ENCODE measurements at regions not wholly inside any gene's neighbourhood (a gene's known extent, or its start where the extent isn't known, plus 50 kb on each side); places are given as distances from the start of the nearest gene placed in this dataset.

GRCh38 chr12:20260851-20261250, 107.5 kb upstream of the PDE3A start:
- H3K27ac ChIP-seq = no peak overlapping the region
- no peak for DNase-seq (ENCODE audit: low read depth, low spot score)

- no peak overlapping the region for H3K27ac ChIP-seq
- DNase-seq (ENCODE audit: low read depth, low spot score) = no peak
Measured at GRCh38 chr12:20262119-20262518, 106.2 kb upstream of the PDE3A start.

GRCh38 chr12:20264026-20264425, 104.3 kb upstream of the PDE3A start:
- no peak overlapping the region for H3K27ac ChIP-seq
- DNase-seq (ENCODE audit: low read depth, low spot score) = no peak

GRCh38 chr12:20264608-20265114, 103.7 kb upstream of the PDE3A start:
- DNase-seq (ENCODE audit: low read depth, low spot score) = no peak
- no peak overlapping the region for H3K27ac ChIP-seq

- no peak overlapping the region for H3K27ac ChIP-seq
- no peak for DNase-seq (ENCODE audit: low read depth, low spot score)
Measured at GRCh38 chr12:20268121-20268732, 100.1 kb upstream of the PDE3A start.

GRCh38 chr12:20268771-20269170, 99.6 kb upstream of the PDE3A start:
- no peak overlapping the region for H3K27ac ChIP-seq
- DNase-seq (ENCODE audit: low read depth, low spot score) = no peak

- H3K27ac ChIP-seq = no peak overlapping the region
- no peak for DNase-seq (ENCODE audit: low read depth, low spot score)
Measured at GRCh38 chr12:20269337-20270067, 98.8 kb upstream of the PDE3A start.

GRCh38 chr12:20270557-20270956, 97.8 kb upstream of the PDE3A start:
- DNase-seq (ENCODE audit: low read depth, low spot score) = no peak
- H3K27ac ChIP-seq = no peak overlapping the region

GRCh38 chr12:20272161-20272560, 96.2 kb upstream of the PDE3A start:
- no peak for DNase-seq (ENCODE audit: low read depth, low spot score)
- no peak overlapping the region for H3K27ac ChIP-seq

GRCh38 chr12:20272801-20273200, 95.5 kb upstream of the PDE3A start:
- H3K27ac ChIP-seq = no peak overlapping the region
- no peak for DNase-seq (ENCODE audit: low read depth, low spot score)

- H3K27ac ChIP-seq = no peak overlapping the region
- DNase-seq (ENCODE audit: low read depth, low spot score) = no peak
Measured at GRCh38 chr12:20274008-20274407, 94.3 kb upstream of the PDE3A start.

GRCh38 chr12:20278276-20278675, 90.1 kb upstream of the PDE3A start:
- H3K27ac ChIP-seq = no peak overlapping the region
- DNase-seq (ENCODE audit: low read depth, low spot score) = no peak

- no peak for DNase-seq (ENCODE audit: low read depth, low spot score)
- H3K27ac ChIP-seq = no peak overlapping the region
Measured at GRCh38 chr12:20280515-20280914, 87.8 kb upstream of the PDE3A start.

- no peak overlapping the region for H3K27ac ChIP-seq
- no peak for DNase-seq (ENCODE audit: low read depth, low spot score)
Measured at GRCh38 chr12:20282401-20282800, 85.9 kb upstream of the PDE3A start.

GRCh38 chr12:20283482-20283881, 84.9 kb upstream of the PDE3A start:
- no peak overlapping the region for H3K27ac ChIP-seq
- no peak for DNase-seq (ENCODE audit: low read depth, low spot score)

- H3K27ac ChIP-seq = no peak overlapping the region
- DNase-seq (ENCODE audit: low read depth, low spot score) = no peak
Measured at GRCh38 chr12:20289520-20289919, 78.8 kb upstream of the PDE3A start.

GRCh38 chr12:20300457-20300856, 67.9 kb upstream of the PDE3A start:
- no peak overlapping the region for H3K27ac ChIP-seq
- no peak for DNase-seq (ENCODE audit: low read depth, low spot score)

- H3K27ac ChIP-seq = no peak overlapping the region
- DNase-seq (ENCODE audit: low read depth, low spot score) = no peak
Measured at GRCh38 chr12:20305470-20305869, 62.9 kb upstream of the PDE3A start.

GRCh38 chr12:20309504-20310148, 58.7 kb upstream of the PDE3A start:
- no peak for DNase-seq (ENCODE audit: low read depth, low spot score)
- no peak overlapping the region for H3K27ac ChIP-seq

GRCh38 chr12:20314328-20314727, 54.0 kb upstream of the PDE3A start:
- H3K27ac ChIP-seq = no peak overlapping the region
- no peak for DNase-seq (ENCODE audit: low read depth, low spot score)

- DNase-seq (ENCODE audit: low read depth, low spot score) = no peak
Measured at GRCh38 chr12:20317554-20317953, 50.8 kb upstream of the PDE3A start.

More at GRCh38 chr12:20317554-20317953, 50.8 kb upstream of the PDE3A start:
- no peak overlapping the region for H3K27ac ChIP-seq

Data from epithelial cell of prostate (primary cell).